ENCODE measurements at regions not wholly inside any gene's neighbourhood (a gene's known extent, or its start where the extent isn't known, plus 50 kb on each side); places are given as distances from the start of the nearest gene placed in this dataset.

DNA sequence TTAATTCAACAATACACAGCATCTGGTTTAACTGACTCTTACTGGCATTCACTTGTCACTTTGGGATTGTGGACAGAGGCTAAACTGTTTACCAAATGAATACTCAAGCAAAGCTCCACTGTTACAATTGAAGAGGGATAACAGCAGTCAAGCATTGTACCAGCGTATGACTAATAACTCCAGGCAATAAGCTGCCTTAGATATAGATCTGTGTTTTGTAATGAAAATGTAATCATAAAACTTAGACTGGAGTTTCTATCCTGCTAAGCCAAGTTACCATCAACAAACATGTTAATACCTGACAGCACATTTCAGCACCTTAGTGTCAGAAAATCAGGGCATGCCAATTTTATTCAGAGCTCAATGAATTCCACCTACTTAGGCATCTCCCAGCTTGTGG is 889.5 kb downstream of the EPHA4 start:
- DNase-seq (ENCODE audit: insufficient read length, low spot score, missing footprints), result no peak
- Histone ChIP-seq H3K27me3 (ENCODE audit: insufficient read depth, low read length) (no peaks in the 10 kb centered on the region), H3K4me1 (ENCODE audit: insufficient read depth, low read length) (no peaks in the 10 kb centered on the region)

DNA sequence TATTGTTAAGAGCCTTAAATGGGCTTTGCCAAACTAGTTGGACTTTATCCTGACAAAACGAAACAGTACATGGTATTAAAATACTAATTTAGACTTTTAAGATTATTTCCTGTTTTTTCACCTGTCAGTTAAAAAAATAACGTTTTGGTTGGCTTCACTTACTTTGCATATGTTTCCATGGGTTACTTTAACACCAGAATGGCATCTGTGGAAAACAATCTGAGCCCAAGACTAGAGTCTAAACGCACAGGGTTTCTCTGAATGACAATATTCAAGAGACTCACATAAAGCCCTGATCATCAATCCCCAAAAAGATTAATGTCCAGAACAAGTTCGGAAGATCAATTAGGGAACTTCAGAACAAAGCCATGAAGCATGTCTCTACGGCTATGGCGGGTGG is 888.0 kb downstream of the EPHA4 start:
- no peak overlapping the region for H2AFZ ChIP-seq (ENCODE audit: low read length)
- H3K79me2 ChIP-seq (ENCODE audit: insufficient read depth, low read length), result no peaks in the 10 kb centered on the region
- H3K4me3 ChIP-seq (ENCODE audit: insufficient read depth, low read length), result no peak overlapping the region
- TF ChIP-seq, protein P1, sequence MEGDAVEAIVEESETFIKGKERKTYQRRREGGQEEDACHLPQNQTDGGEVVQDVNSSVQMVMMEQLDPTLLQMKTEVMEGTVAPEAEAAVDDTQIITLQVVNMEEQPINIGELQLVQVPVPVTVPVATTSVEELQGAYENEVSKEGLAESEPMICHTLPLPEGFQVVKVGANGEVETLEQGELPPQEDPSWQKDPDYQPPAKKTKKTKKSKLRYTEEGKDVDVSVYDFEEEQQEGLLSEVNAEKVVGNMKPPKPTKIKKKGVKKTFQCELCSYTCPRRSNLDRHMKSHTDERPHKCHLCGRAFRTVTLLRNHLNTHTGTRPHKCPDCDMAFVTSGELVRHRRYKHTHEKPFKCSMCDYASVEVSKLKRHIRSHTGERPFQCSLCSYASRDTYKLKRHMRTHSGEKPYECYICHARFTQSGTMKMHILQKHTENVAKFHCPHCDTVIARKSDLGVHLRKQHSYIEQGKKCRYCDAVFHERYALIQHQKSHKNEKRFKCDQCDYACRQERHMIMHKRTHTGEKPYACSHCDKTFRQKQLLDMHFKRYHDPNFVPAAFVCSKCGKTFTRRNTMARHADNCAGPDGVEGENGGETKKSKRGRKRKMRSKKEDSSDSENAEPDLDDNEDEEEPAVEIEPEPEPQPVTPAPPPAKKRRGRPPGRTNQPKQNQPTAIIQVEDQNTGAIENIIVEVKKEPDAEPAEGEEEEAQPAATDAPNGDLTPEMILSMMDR (IDR thresholded peaks at IDR 0.05; ENCODE audit: extremely low read depth, low read depth, low read length), result no peak
- no peak overlapping the region for H3K27ac ChIP-seq (ENCODE audit: low read depth, low read length)
- no peak overlapping the region for H3K4me2 ChIP-seq (ENCODE audit: insufficient read depth, low read length)
- H3K27me3 ChIP-seq (ENCODE audit: insufficient read depth, low read length), result no peaks in the 10 kb centered on the region
- no peaks in the 10 kb centered on the region for H3K9me3 ChIP-seq (ENCODE audit: low read depth, low read length)
- H3K4me1 ChIP-seq (ENCODE audit: insufficient read depth, low read length), result no peaks in the 10 kb centered on the region
- H4K20me1 ChIP-seq (ENCODE audit: insufficient read depth, low read length), result no peaks in the 10 kb centered on the region
- H3K36me3 ChIP-seq (ENCODE audit: insufficient read depth, low read length), result no peaks in the 10 kb centered on the region
- DNase-seq (ENCODE audit: insufficient read length, low spot score, missing footprints), result no peak

More for the DNA sequence above, 889.5 kb downstream of the EPHA4 start:
- Histone ChIP-seq H3K79me2 (ENCODE audit: insufficient read depth, low read length) (no peaks in the 10 kb centered on the region), H3K27ac (ENCODE audit: low read depth, low read length) (no peak overlapping the region), H2AFZ (ENCODE audit: low read length) (no peak overlapping the region), H3K36me3 (ENCODE audit: insufficient read depth, low read length) (no peaks in the 10 kb centered on the region), H3K9me3 (ENCODE audit: low read depth, low read length) (no peaks in the 10 kb centered on the region), H4K20me1 (ENCODE audit: insufficient read depth, low read length) (no peaks in the 10 kb centered on the region), H3K4me3 (ENCODE audit: insufficient read depth, low read length) (no peak overlapping the region), H3K4me2 (ENCODE audit: insufficient read depth, low read length) (no peak overlapping the region)
- TF ChIP-seq, protein P1 (IDR thresholded peaks at IDR 0.05; ENCODE audit: extremely low read depth, low read depth, low read length), result no peak

DNA sequence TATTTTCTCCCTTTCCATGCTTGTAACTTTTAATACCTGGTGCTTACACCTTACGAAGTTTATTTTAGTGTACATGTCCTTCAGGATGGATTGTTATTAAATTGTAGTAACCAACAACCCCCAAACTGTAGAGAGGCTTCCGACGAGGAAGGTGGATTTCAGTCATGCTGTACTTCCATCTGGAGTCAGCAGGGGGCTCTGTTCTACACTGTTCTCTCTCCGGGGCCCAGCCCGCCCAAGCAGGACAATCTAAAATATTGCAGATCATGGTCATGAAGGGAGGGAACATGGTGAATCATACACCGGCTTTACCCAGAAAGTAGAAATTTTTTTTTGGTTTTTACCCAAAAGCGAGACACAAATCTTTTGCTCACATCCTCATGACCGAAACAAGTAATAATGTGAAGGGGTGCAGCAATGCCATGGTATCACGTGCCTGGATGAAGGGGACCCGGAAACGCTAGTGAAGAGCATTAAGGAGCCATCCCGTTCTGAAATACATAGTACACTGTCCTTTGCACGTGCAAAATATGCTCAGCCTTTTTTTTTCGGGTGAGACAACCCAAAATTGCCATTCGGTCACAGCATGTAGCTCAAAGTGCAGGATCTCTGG is 884.8 kb downstream of the EPHA4 start:
- H3K4me3 ChIP-seq (ENCODE audit: insufficient read depth, low read length), result no peak overlapping the region
- DNase-seq (ENCODE audit: insufficient read length, low spot score, missing footprints), result peak; percentile 69
- H4K20me1 ChIP-seq (ENCODE audit: insufficient read depth, low read length), result no peaks in the 10 kb centered on the region
- H3K9me3 ChIP-seq (ENCODE audit: low read depth, low read length), result no peaks in the 10 kb centered on the region
- no peak overlapping the region for H2AFZ ChIP-seq (ENCODE audit: low read length)
- H3K4me2 ChIP-seq (ENCODE audit: insufficient read depth, low read length), result no peak overlapping the region
- no peak overlapping the region for H3K27ac ChIP-seq (ENCODE audit: low read depth, low read length)
- TF ChIP-seq, protein P1 (IDR thresholded peaks at IDR 0.05; ENCODE audit: extremely low read depth, low read depth, low read length), result peak; percentile 77
- no peaks in the 10 kb centered on the region for H3K36me3 ChIP-seq (ENCODE audit: insufficient read depth, low read length)
- H3K79me2 ChIP-seq (ENCODE audit: insufficient read depth, low read length), result no peaks in the 10 kb centered on the region
- no peaks in the 10 kb centered on the region for H3K4me1 ChIP-seq (ENCODE audit: insufficient read depth, low read length)
- no peaks in the 10 kb centered on the region for H3K27me3 ChIP-seq (ENCODE audit: insufficient read depth, low read length)

DNA sequence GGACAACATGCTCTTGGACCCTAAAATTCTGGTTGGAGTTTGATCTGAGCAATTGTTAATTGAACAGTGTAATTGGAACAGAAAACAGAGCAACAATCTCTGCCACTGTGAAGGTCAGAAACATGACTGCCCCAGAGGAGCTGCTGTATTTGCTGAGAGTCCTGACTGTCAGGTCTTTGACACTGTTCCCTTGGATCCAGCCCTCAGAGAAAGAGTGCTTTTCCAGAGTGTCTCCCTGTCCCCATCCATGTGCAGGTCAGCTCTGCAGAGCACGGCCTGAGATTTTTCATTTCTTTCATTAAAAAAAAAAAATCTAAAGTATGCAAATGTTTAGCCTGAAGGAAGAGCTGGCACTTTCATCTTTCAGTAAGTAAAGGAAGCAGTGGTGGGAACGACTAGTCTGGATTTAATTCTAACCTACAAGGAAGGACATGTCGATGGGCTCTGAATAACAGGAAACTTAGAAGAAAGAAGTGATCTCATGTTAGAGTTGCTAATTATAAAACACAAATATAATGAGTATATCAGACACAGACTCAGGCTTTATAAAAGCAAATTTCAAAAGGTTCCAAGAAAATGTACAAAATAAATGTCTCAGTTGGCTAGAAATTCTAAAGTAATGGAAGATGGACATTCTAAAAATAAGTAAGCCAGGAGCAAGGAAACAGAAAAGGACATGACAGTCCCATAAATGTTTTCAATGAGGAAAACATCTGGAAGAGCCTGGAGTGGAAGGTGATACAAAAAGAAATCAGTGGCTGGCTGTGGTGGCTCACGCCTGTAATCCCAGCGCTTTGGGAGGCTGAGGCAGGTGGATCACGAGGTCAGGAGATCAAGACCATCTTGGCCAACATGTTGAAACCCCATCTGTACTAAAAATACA is 876.5 kb downstream of the EPHA4 start:
- H2AFZ ChIP-seq (ENCODE audit: low read length), result no peak overlapping the region
- no peaks in the 10 kb centered on the region for H3K79me2 ChIP-seq (ENCODE audit: insufficient read depth, low read length)
- H3K4me2 ChIP-seq (ENCODE audit: insufficient read depth, low read length), result no peak overlapping the region
- H3K4me1 ChIP-seq (ENCODE audit: insufficient read depth, low read length), result no peaks in the 10 kb centered on the region
- no peak overlapping the region for H3K27ac ChIP-seq (ENCODE audit: low read depth, low read length)
- H4K20me1 ChIP-seq (ENCODE audit: insufficient read depth, low read length), result no peaks in the 10 kb centered on the region
- H3K36me3 ChIP-seq (ENCODE audit: insufficient read depth, low read length), result no peaks in the 10 kb centered on the region
- no peaks in the 10 kb centered on the region for H3K27me3 ChIP-seq (ENCODE audit: insufficient read depth, low read length)
- H3K9me3 ChIP-seq (ENCODE audit: low read depth, low read length), result no peaks in the 10 kb centered on the region
- TF ChIP-seq, protein P1 (IDR thresholded peaks at IDR 0.05; ENCODE audit: extremely low read depth, low read depth, low read length), result no peak
- no peak overlapping the region for H3K4me3 ChIP-seq (ENCODE audit: insufficient read depth, low read length)
- DNase-seq (ENCODE audit: insufficient read length, low spot score, missing footprints), result no peak
